ENCODE measurements at regions not wholly inside any gene's neighbourhood (a gene's known extent, or its start where the extent isn't known, plus 50 kb on each side); places are given as distances from the start of the nearest gene placed in this dataset.

DNA sequence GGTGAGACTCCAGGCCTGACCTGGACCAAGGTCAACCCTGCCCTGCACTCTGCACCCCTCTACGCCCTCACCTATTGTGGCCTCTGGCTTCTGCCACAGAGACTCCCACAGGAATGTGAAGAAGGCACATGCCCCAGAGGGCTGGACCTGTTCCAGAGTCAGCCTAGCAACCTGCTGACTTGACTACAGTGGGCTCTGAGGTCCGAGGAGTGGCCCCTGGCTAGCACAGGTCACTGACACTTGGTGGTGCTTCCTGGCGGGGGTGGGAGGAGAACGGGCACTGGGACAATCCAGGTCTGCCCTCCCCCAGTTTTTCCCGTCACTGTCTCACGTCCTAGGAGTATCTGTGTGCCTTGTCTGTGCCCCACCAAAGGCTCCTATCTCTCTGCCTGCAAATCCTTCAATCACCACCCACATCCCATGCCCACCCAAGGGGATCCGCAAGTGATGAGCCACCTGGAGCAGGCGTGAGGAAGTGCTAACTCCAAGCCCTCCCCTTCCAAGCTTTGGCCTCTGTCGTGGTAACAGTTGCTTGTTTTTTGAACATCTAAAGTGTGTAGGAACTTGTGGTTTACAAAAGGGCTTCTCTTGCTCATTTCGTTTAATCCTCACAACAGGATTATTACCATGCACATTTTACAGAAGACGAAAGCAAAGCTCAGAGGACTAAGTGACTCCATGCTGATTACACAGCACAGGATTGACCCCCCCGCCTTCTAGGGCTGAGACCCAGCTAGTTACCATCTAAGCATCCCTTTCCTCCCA lies 86.2 kb downstream of the MCFD2 start:
- Mint-ChIP-seq H3K4me1 (ENCODE audit: low read depth) (peaks cover 86% of the 10 kb centered on the region), H3K9me3 (peaks cover 19% of the 10 kb centered on the region), H3K4me3 (no peak overlapping the region), H3K36me3 (ENCODE audit: low read depth) (peaks cover 25% of the 10 kb centered on the region), H3K27ac (peak overlapping the region; percentile 84), H3K27me3 (ENCODE audit: insufficient read depth) (peaks cover 4% of the 10 kb centered on the region; the same call in 1 of the 2 replicates)
- no peak for TF ChIP-seq CTCF (IDR thresholded peaks at IDR 0.05)
- no peak for DNase-seq

DNA sequence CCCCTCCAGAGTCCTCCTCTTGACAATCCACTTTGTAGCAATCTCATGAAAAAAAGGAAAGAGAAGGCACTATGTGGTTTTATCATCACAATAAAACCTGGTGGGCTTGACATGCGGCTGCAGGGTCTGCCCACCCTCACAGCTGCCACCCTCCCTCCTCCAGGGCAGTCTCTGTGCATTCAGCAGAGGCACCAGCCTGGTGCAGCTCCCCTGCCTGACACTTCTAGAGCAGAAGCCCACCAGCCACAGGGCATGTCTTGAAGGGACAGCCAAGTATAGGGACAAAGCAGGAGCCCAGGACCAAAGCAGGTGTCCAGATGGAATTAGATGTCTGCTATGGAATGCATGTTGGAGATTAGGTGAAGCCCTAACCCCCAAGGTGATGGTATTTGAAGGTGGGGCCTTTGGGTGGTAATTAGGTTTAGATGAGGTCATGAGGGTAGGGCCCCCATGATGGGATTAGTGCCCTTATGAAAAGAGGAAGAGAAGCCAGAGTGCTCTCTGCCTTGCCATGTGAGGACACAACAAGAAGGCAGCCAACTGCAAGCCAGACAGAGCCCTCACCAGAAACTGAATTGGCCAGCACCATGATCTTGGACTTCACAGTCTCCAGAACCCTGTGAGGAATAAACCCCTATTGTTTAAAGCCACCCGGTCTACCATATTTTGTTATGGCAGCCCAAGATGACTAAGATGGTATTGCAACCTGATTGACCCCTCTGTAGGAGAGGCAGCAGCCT lies 86.9 kb downstream of the MCFD2 start:
- peaks cover 19% of the 10 kb centered on the region for H3K9me3 Mint-ChIP-seq
- peaks cover 87% of the 10 kb centered on the region for H3K4me1 Mint-ChIP-seq (ENCODE audit: low read depth)
- no peak for TF ChIP-seq CTCF (IDR thresholded peaks at IDR 0.05)
- peaks cover 23% of the 10 kb centered on the region for H3K36me3 Mint-ChIP-seq (ENCODE audit: low read depth)
- no peak for DNase-seq
- no peak overlapping the region for H3K4me3 Mint-ChIP-seq
- peaks cover 4% of the 10 kb centered on the region; the same call in 1 of the 2 replicates for H3K27me3 Mint-ChIP-seq (ENCODE audit: insufficient read depth)
- H3K27ac Mint-ChIP-seq = peak overlapping the region; percentile 95

DNA sequence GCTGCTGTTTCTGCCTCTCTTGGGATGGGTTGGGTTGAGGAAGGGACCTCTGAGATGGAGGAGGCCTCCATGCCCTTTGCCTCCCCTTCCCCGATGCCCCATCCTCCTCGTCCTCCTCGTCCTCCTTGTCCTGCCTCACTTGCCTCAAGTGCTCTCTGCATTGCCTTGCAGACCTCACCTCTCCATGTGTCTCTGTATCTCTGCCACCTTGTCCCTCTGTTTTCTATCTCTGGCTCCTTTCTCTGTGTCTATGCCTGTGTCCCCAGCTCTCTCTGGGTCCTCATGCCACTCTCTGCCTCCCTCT lies 87.5 kb downstream of the MCFD2 start:
- no peak for DNase-seq
- no peak for TF ChIP-seq CTCF (IDR thresholded peaks at IDR 0.05)
- Mint-ChIP-seq H3K27ac (peak overlapping the region; percentile 95), H3K9me3 (peaks cover 19% of the 10 kb centered on the region), H3K4me1 (ENCODE audit: low read depth) (peaks cover 81% of the 10 kb centered on the region), H3K4me3 (no peak overlapping the region), H3K27me3 (ENCODE audit: insufficient read depth) (peaks cover 4% of the 10 kb centered on the region; the same call in 1 of the 2 replicates), H3K36me3 (ENCODE audit: low read depth) (peaks cover 18% of the 10 kb centered on the region)

GRCh38 chr2:46827274-46828134 lies 88.1 kb downstream of the MCFD2 start:
- Mint-ChIP-seq H3K9me3 (peaks cover 19% of the 10 kb centered on the region), H3K36me3 (ENCODE audit: low read depth) (peaks cover 15% of the 10 kb centered on the region), H3K4me1 (ENCODE audit: low read depth) (peaks cover 75% of the 10 kb centered on the region), H3K4me3 (peak overlapping the region; percentile 27; the same call in 1 of the 2 replicates), H3K27ac (peak overlapping the region; percentile 95), H3K27me3 (ENCODE audit: insufficient read depth) (peaks cover 3% of the 10 kb centered on the region; the same call in 1 of the 2 replicates)
- DNase-seq = peak; percentile 60
- TF ChIP-seq CTCF (IDR thresholded peaks at IDR 0.05) = no peak

DNA sequence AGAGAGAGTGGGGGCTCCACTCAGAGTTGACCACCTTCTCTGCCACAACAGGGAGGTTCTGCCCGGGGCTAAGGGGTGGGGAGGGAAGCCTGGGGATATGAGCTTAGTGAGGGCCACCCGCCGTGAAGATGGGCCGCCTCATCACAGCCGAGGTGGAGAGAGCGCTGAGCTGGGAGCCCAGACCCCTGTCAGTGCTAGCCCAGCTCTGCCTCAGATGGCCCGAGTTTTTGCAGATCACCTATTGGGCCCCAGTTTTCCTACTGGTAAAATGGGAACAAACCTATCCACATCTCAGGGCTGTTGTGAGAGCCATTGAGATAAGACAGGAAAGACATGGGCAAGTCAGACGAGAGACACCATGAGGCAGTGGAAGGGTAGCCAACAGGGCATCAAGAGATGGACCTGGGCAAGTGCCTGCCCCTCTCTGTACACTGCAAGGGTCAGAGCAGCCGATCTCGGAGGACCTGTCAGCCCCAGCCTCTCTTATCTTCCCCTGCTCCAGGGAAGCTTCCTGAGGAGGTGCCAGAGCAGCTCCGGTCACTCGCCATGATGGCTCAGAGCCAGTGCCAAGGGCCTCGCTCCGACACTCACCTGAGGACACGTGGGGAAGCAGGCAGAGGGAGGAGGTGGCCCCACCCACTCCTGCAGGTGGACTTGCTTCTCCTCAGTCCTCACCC lies 88.9 kb downstream of the MCFD2 start:
- H3K4me3 Mint-ChIP-seq = peak overlapping the region; percentile 43; the same call in 1 of the 2 replicates
- peaks cover 19% of the 10 kb centered on the region for H3K9me3 Mint-ChIP-seq
- no peak for TF ChIP-seq CTCF (IDR thresholded peaks at IDR 0.05)
- peaks cover 15% of the 10 kb centered on the region for H3K36me3 Mint-ChIP-seq (ENCODE audit: low read depth)
- peaks cover 3% of the 10 kb centered on the region; the same call in 1 of the 2 replicates for H3K27me3 Mint-ChIP-seq (ENCODE audit: insufficient read depth)
- peak overlapping the region; percentile 95 for H3K27ac Mint-ChIP-seq
- peaks cover 67% of the 10 kb centered on the region for H3K4me1 Mint-ChIP-seq (ENCODE audit: low read depth)
- DNase-seq = no peak
